BJ (cell line): ENCODE measurements at regions not wholly inside any gene's neighbourhood (a gene's known extent, or its start where the extent isn't known, plus 50 kb on each side); places are given as distances from the start of the nearest gene placed in this dataset.

Experiments used
- CTCF ChIA-PET: fragments of 350-600 bp; formaldehyde crosslinking; extraction: SDS; loops from one replicate; lab custom pipeline; 2021; ENCODE audit warnings: antibody characterized with exemption, inconsistent platforms; lab: Yijun Ruan, JAX
- POLR2A ChIA-PET: fragments of 300-600 bp; sonication (Branson Sonifier 250); formaldehyde crosslinking; extraction: SDS; loops from one replicate; lab custom pipeline; 2021; ENCODE audit warnings: antibody characterized with exemption; lab: Charles Lee
- DNase-seq: peaks from one replicate; pipeline ENCODE4 v3.0.0-alpha.2; 2011; ENCODE audit warnings: low read depth
- H3K27me3 ChIP-seq: 2 replicates; pipeline ENCODE4 v1.6.0; 2011; ENCODE audit warnings: low read length; ENCODE audit not compliant: control insufficient read depth, insufficient read depth
- H3K36me3 ChIP-seq: 2 replicates; pipeline ENCODE4 v1.5.1; 2011; ENCODE audit warnings: low read length; ENCODE audit not compliant: control insufficient read depth, insufficient read depth
- H3K4me3 ChIP-seq: 2 replicates; pipeline ENCODE4 v1.5.1; 2011; ENCODE audit warnings: low read depth, mild to moderate bottlenecking, control low read depth, low read length
- CTCF ChIP-seq: IDR thresholded peaks from 2 replicates; pipeline ENCODE4 v1.5.1; 2011; ENCODE audit warnings: low read depth, mild to moderate bottlenecking, control low read depth, inconsistent platforms, low read length, moderate library complexity; ENCODE audit not compliant: insufficient read depth

- ChIA-PET CTCF (interaction anchor here (1.6 to 1.9 kb wide), 2 partner anchors 11 to 31 kb away, joined by 4 read pairs; no protein-coding TSS in a partner anchor), POLR2A (no interaction called here)
- H3K4me3 ChIP-seq = no peak overlapping the region
- TF ChIP-seq CTCF = no peak
- no peaks in the 10 kb centered on the region for H3K27me3 ChIP-seq
- no peak for DNase-seq
- no peaks in the 10 kb centered on the region for H3K36me3 ChIP-seq
These were observed 160.9 kb upstream of the AHI1 start for GRCh38 chr6:135658481-135658880.

- Histone ChIP-seq H3K27me3 (no peaks in the 10 kb centered on the region), H3K4me3 (no peak overlapping the region), H3K36me3 (no peaks in the 10 kb centered on the region)
- no peak for DNase-seq
- TF ChIP-seq CTCF = no peak
- ChIA-PET POLR2A (no interaction called here), CTCF (interaction anchor here (1.6 kb wide), 1 partner anchor 10 kb away, joined by 4 read pairs; no protein-coding TSS in a partner anchor)
These were observed 161.4 kb upstream of the AHI1 start for GRCh38 chr6:135658916-135659315.

- Histone ChIP-seq H3K36me3 (no peaks in the 10 kb centered on the region), H3K27me3 (no peaks in the 10 kb centered on the region), H3K4me3 (no peak overlapping the region)
- ChIA-PET CTCF (no interaction called here), POLR2A (no interaction called here)
- TF ChIP-seq CTCF = no peak
- no peak for DNase-seq
These were observed 167.0 kb upstream of the AHI1 start for GRCh38 chr6:135664527-135664926.

- CTCF ChIA-PET = no interaction called here
- no peak for TF ChIP-seq CTCF
- POLR2A ChIA-PET = no interaction called here
- no peak for DNase-seq
- H3K27me3 ChIP-seq = no peaks in the 10 kb centered on the region
- H3K4me3 ChIP-seq = no peak overlapping the region
- H3K36me3 ChIP-seq = no peaks in the 10 kb centered on the region
These were observed 168.4 kb upstream of the AHI1 start for GRCh38 chr6:135665935-135666334.

GRCh38 chr6:135667691-135668455 lies 170.3 kb upstream of the AHI1 start:
- peak; percentile 32 for DNase-seq
- Histone ChIP-seq H3K27me3 (no peaks in the 10 kb centered on the region), H3K36me3 (no peaks in the 10 kb centered on the region), H3K4me3 (no peak overlapping the region)
- POLR2A ChIA-PET = interaction anchor here (0.5 kb wide), 1 partner anchor 622 kb away, joined by 3 read pairs; no protein-coding TSS in a partner anchor
- TF ChIP-seq CTCF = no peak
- CTCF ChIA-PET = interaction anchor here (1.3 kb wide), 1 partner anchor 92 kb away, joined by 3 read pairs; no protein-coding TSS in a partner anchor
